ENCODE measurements at regions not wholly inside any gene's neighbourhood (a gene's known extent, or its start where the extent isn't known, plus 50 kb on each side); places are given as distances from the start of the nearest gene placed in this dataset.

DNA sequence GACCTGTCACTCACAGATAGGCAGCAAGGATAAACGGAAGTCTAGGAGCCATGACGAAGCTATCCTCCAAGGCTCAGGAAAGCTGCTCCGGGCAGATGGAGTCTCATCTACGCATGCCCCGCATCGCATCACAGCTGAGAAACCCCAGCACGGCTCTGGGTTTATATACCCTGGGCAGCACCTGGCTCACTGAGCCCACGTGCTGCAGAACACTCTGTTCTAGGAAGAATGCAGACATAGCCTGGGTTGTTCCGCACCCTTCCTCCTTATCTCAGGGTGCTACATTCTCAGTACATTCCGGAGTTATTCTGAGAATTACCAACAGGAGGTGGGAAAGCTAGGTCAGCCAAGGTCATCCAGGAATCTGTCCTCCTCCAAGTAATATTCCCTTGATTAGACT is 260.4 kb downstream of the CBLN4 start:
- TF ChIP-seq SNAI2 (CRISPR knock-in tag; IDR thresholded peaks at IDR 0.05) (no peak), ZNF70 (CRISPR knock-in tag; IDR thresholded peaks at IDR 0.05) (no peak), GLIS3 (CRISPR knock-in tag; IDR thresholded peaks at IDR 0.05) (no peak), RARB (CRISPR knock-in tag; IDR thresholded peaks at IDR 0.05) (no peak), PPARA (CRISPR knock-in tag; IDR thresholded peaks at IDR 0.05; ENCODE audit: borderline replicate concordance) (no peak), ARNTL (CRISPR knock-in tag; IDR thresholded peaks at IDR 0.05; ENCODE audit: borderline replicate concordance, low read depth) (no peak), TCF4 (CRISPR knock-in tag; IDR thresholded peaks at IDR 0.05; ENCODE audit: borderline replicate concordance) (no peak), ESRRG (CRISPR knock-in tag; IDR thresholded peaks at IDR 0.05) (no peak), ZNF8 (CRISPR knock-in tag; IDR thresholded peaks at IDR 0.05) (no peak), ISL1 (CRISPR knock-in tag; IDR thresholded peaks at IDR 0.05) (no peak)
- TF ChIP-seq, protein P1, sequence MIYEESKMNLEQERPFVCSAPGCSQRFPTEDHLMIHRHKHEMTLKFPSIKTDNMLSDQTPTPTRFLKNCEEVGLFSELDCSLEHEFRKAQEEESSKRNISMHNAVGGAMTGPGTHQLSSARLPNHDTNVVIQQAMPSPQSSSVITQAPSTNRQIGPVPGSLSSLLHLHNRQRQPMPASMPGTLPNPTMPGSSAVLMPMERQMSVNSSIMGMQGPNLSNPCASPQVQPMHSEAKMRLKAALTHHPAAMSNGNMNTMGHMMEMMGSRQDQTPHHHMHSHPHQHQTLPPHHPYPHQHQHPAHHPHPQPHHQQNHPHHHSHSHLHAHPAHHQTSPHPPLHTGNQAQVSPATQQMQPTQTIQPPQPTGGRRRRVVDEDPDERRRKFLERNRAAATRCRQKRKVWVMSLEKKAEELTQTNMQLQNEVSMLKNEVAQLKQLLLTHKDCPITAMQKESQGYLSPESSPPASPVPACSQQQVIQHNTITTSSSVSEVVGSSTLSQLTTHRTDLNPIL (CRISPR knock-in tag; IDR thresholded peaks at IDR 0.05; ENCODE audit: low read depth): no peak
- TF ChIP-seq, protein P2, sequence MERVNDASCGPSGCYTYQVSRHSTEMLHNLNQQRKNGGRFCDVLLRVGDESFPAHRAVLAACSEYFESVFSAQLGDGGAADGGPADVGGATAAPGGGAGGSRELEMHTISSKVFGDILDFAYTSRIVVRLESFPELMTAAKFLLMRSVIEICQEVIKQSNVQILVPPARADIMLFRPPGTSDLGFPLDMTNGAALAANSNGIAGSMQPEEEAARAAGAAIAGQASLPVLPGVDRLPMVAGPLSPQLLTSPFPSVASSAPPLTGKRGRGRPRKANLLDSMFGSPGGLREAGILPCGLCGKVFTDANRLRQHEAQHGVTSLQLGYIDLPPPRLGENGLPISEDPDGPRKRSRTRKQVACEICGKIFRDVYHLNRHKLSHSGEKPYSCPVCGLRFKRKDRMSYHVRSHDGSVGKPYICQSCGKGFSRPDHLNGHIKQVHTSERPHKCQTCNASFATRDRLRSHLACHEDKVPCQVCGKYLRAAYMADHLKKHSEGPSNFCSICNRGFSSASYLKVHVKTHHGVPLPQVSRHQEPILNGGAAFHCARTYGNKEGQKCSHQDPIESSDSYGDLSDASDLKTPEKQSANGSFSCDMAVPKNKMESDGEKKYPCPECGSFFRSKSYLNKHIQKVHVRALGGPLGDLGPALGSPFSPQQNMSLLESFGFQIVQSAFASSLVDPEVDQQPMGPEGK (CRISPR knock-in tag; IDR thresholded peaks at IDR 0.05; ENCODE audit: borderline replicate concordance): no peak

Measured in SK-N-SH treated with all-trans-retinoic acid at 6 μM for 48 hours (cell line).